ENCODE measurements at regions not wholly inside any gene's neighbourhood (a gene's known extent, or its start where the extent isn't known, plus 50 kb on each side); places are given as distances from the start of the nearest gene placed in this dataset.

GRCh38 chr5:27797220-27797619 lies 758.8 kb upstream of the CDH9 start:
- DNase-seq: no peak
- H3K4me3 ChIP-seq: no peak overlapping the region
- H3K4me1 ChIP-seq: no peaks in the 10 kb centered on the region
- H3K27me3 ChIP-seq (ENCODE audit: low read depth): no peaks in the 10 kb centered on the region
- no peaks in the 10 kb centered on the region for H3K36me3 ChIP-seq
- no peak for TF ChIP-seq CTCF (IDR thresholded peaks at IDR 0.05; ENCODE audit: borderline replicate concordance)
- intact Hi-C loops (cut with micrococcal nuclease): no loop called here
- H3K27ac ChIP-seq (replicated peaks): no peak overlapping the region
- H3K9me3 ChIP-seq (replicated peaks): peaks cover 40% of the 10 kb centered on the region

GRCh38 chr5:27788184-27788583 lies 749.8 kb upstream of the CDH9 start:
- no peak for DNase-seq
- H3K36me3 ChIP-seq: no peaks in the 10 kb centered on the region
- TF ChIP-seq CTCF (IDR thresholded peaks at IDR 0.05; ENCODE audit: borderline replicate concordance): no peak
- H3K27ac ChIP-seq (replicated peaks): no peak overlapping the region
- intact Hi-C loops (cut with micrococcal nuclease): no loop called here
- H3K4me1 ChIP-seq: no peaks in the 10 kb centered on the region
- peaks cover 5% of the 10 kb centered on the region for H3K9me3 ChIP-seq (replicated peaks)
- H3K4me3 ChIP-seq: no peak overlapping the region
- no peaks in the 10 kb centered on the region for H3K27me3 ChIP-seq (ENCODE audit: low read depth)

DNA sequence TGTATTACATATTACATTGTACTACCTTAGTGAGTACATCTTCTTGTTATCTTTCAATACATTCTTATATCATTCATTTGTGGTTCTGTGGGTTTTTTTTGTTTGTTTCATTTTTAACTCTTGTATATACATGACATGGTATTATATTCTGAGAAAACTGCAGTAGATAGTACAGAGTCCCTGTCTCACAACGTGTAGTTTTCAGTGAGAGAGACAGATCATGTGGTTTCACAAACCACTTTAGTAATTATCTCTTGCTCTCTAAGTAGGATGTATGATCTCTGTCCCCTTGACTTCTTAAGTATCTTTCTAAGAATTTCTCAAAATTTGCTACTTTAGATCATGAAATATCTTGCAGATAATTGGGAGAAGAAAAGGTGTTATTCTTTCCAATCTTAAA lies 745.9 kb upstream of the CDH9 start:
- DNase-seq: no peak
- Histone ChIP-seq H3K36me3 (no peaks in the 10 kb centered on the region), H3K9me3 (replicated peaks) (peaks cover 5% of the 10 kb centered on the region), H3K4me3 (no peak overlapping the region), H3K27me3 (ENCODE audit: low read depth) (no peaks in the 10 kb centered on the region), H3K27ac (replicated peaks) (no peak overlapping the region), H3K4me1 (no peaks in the 10 kb centered on the region)
- TF ChIP-seq CTCF (IDR thresholded peaks at IDR 0.05; ENCODE audit: borderline replicate concordance): no peak
- intact Hi-C loops (cut with micrococcal nuclease): no loop called here

- intact Hi-C loops (cut with micrococcal nuclease): no loop called here
- Histone ChIP-seq H3K9me3 (replicated peaks) (peaks cover 4% of the 10 kb centered on the region), H3K36me3 (no peaks in the 10 kb centered on the region), H3K27me3 (ENCODE audit: low read depth) (no peaks in the 10 kb centered on the region), H3K27ac (replicated peaks) (no peak overlapping the region), H3K4me3 (no peak overlapping the region), H3K4me1 (no peaks in the 10 kb centered on the region)
- TF ChIP-seq CTCF (IDR thresholded peaks at IDR 0.05; ENCODE audit: borderline replicate concordance): no peak
- no peak for DNase-seq
These were observed 739.7 kb upstream of the CDH9 start for GRCh38 chr5:27778121-27778520.

GRCh38 chr5:27773636-27774035 lies 735.2 kb upstream of the CDH9 start:
- H3K27ac ChIP-seq (replicated peaks): no peak overlapping the region
- H3K4me3 ChIP-seq: no peak overlapping the region
- no peaks in the 10 kb centered on the region for H3K36me3 ChIP-seq
- TF ChIP-seq CTCF (IDR thresholded peaks at IDR 0.05; ENCODE audit: borderline replicate concordance): no peak
- H3K4me1 ChIP-seq: no peaks in the 10 kb centered on the region
- peaks cover 4% of the 10 kb centered on the region for H3K9me3 ChIP-seq (replicated peaks)
- intact Hi-C loops (cut with micrococcal nuclease): no loop called here
- DNase-seq: no peak
- H3K27me3 ChIP-seq (ENCODE audit: low read depth): no peaks in the 10 kb centered on the region

DNA sequence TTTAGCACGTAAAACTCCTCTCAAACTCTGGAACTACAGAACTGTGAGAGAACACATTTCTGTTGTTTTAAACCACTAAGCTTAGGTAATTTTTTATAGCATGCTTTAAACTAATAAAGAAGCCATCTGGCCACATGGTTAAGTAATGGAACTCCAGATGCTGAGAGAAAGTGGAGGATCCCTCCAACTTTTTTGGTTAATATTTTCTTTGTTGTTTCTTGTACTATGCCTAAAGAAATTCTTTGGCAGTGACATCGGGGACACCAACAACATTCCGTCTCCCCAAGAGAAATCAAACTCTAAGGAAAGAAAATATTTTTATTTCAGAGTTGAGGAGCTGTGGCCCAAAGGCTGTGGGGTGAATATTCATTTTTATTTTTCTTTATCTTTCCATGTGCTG lies 734.8 kb upstream of the CDH9 start:
- intact Hi-C loops (cut with micrococcal nuclease): no loop called here
- TF ChIP-seq CTCF (IDR thresholded peaks at IDR 0.05; ENCODE audit: borderline replicate concordance): no peak

More for the DNA sequence above, 734.8 kb upstream of the CDH9 start:
- H3K4me1 ChIP-seq: no peaks in the 10 kb centered on the region
- no peaks in the 10 kb centered on the region for H3K27me3 ChIP-seq (ENCODE audit: low read depth)
- no peak overlapping the region for H3K27ac ChIP-seq (replicated peaks)
- H3K4me3 ChIP-seq: no peak overlapping the region
- H3K9me3 ChIP-seq (replicated peaks): peaks cover 4% of the 10 kb centered on the region
- DNase-seq: no peak
- H3K36me3 ChIP-seq: no peaks in the 10 kb centered on the region

All from left ventricle myocardium inferior (tissue), 1 donor.